Loucy (cell line): ENCODE measurements at regions not wholly inside any gene's neighbourhood (a gene's known extent, or its start where the extent isn't known, plus 50 kb on each side); places are given as distances from the start of the nearest gene placed in this dataset.

ENCODE experiments used
- CTCF ChIP-seq: fragments of 200-600 bp; sonication (generic); conservative IDR thresholded peaks from 2 replicates; pipeline ENCODE4 v1.5.1; 2014; ENCODE audit warnings: mild to moderate bottlenecking, antibody characterized with exemption, low read length
- EZH2phosphoT487 ChIP-seq: fragments of 200-600 bp; IDR thresholded peaks from 2 replicates; pipeline ENCODE4 v1.6.1; 2018; ENCODE audit warnings: antibody characterized with exemption, mild to moderate bottlenecking, moderate library complexity, borderline replicate concordance

- TF ChIP-seq CTCF (no peak), EZH2phosphoT487 (no peak)
Observed at GRCh38 chr9:20032413-20033006, 243.7 kb upstream of the SLC24A2 start.
